Lower leg skin (tissue), 4 donors: ENCODE measurements at regions not wholly inside any gene's neighbourhood (a gene's known extent, or its start where the extent isn't known, plus 50 kb on each side); places are given as distances from the start of the nearest gene placed in this dataset.

Experiments used
- DNase-seq, 2 donors: peaks; one replicate each; pipeline ENCODE4 v3.0.0-alpha.2; 2019; ENCODE audit warnings: low spot score in 2 of 2
- H3K4me3 ChIP-seq: fragments of 200-600 bp; sonication (generic); 2 replicates; pipeline ENCODE4 v1.5.1; 2017; ENCODE audit warnings: mild to moderate bottlenecking, low read depth; ENCODE audit not compliant: poor library complexity, severe bottlenecking
- CTCF ChIP-seq, 3 donors: fragments of 450-650 bp; IDR thresholded peaks; one replicate each; pipeline ENCODE4 v1.5.1; 2016; ENCODE audit warnings: antibody characterized with exemption in 3 of 3, mild to moderate bottlenecking in 3 of 3, moderate library complexity in 2 of 3
- POLR2A ChIP-seq, 2 donors: fragments of 450-650 bp; IDR thresholded peaks; one replicate each; pipeline ENCODE4 v1.6.1; 2016 to 2017; ENCODE audit warnings: antibody characterized with exemption in 2 of 2, mild to moderate bottlenecking in 1 of 2, moderate library complexity in 1 of 2
- WGBS, 2 donors: methylation state at CpG; one replicate each; pipeline ENCODE4 v1.1.5; 2018; 5-methylcytosine and 5-hydroxymethylcytosine counted together
- intact Hi-C: fragments of 100-400 bp; cut with DNase I; formaldehyde crosslinking; loops from one replicate; pipeline ENCODE4 v1.15.0; 2023; ENCODE audit warnings: low total_unique reads

DNA sequence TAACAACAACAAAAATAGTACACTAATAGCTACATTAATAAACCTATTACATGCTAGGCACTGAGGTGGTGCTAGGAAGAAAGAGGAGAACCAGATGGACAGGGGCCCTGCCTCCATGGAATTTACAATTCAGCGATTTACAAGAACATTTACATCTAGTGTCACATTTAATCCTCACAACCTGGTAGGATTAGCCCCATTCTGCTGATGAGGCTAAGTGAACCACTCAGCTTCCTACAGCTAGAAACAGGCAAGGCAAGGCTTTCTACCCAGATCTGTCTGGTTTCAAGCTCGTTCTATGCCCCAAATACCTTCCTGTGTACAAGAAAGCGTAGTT, 368.4 kb downstream of the BUD13 start:
- DNase-seq: no peak
- TF ChIP-seq CTCF (IDR thresholded peaks at IDR 0.05): no peak
- no peak for TF ChIP-seq POLR2A (IDR thresholded peaks at IDR 0.05)
- H3K4me3 ChIP-seq: no peak overlapping the region
- intact Hi-C loops: no loop called here
- 65 to 71% methylated on average over 3 of the region's 3 CpGs for WGBS, 2 donors

GRCh38 chr11:116403794-116404461, 368.9 kb downstream of the BUD13 start:
- no peak overlapping the region for H3K4me3 ChIP-seq
- TF ChIP-seq POLR2A (IDR thresholded peaks at IDR 0.05) (no peak), CTCF (IDR thresholded peaks at IDR 0.05) (no peak)
- intact Hi-C loops: no loop called here
- WGBS, 2 donors: 63 to 66% methylated on average over 4 of the region's 4 CpGs
- DNase-seq: no peak

- DNase-seq: no peak
- TF ChIP-seq POLR2A (IDR thresholded peaks at IDR 0.05) (no peak), CTCF (IDR thresholded peaks at IDR 0.05) (no peak)
- H3K4me3 ChIP-seq: no peak overlapping the region
- intact Hi-C loops: no loop called here
- WGBS, 2 donors: 79 to 91% methylated on average over 5 of the region's 5 CpGs
Measured at GRCh38 chr11:116400081-116400480, 372.7 kb downstream of the BUD13 start.

- intact Hi-C loops: loop anchor here (5.0 kb wide), 1 partner anchor 45 kb away; no protein-coding TSS in a partner anchor
- 35 to 45% methylated on average over 4 of the region's 4 CpGs for WGBS, 2 donors
- TF ChIP-seq POLR2A (IDR thresholded peaks at IDR 0.05) (no peak), CTCF (IDR thresholded peaks at IDR 0.05) (no peak)
- DNase-seq: no peak
- H3K4me3 ChIP-seq: no peak overlapping the region
Measured at GRCh38 chr11:116397602-116398084, 375.1 kb downstream of the BUD13 start.

DNA sequence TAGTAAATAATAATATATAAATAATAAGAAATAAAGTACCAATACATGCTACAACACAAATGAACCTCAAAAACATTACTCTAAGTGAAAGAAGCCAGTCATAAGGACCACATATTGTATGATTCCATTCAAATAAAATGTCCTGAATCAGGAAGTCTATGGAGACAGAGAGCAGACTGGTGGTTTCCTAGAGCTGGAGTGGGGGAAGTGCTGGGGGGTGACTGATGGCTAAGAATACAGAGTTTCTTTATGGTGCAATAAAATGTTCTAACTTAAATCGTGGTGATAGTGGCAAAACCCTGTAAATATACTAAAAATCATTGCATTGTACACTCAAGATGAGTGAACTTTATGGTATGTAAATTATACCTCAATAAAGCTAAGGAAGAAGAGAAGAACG, 376.5 kb downstream of the BUD13 start:
- no peak for TF ChIP-seq CTCF (IDR thresholded peaks at IDR 0.05)
- no peak overlapping the region for H3K4me3 ChIP-seq
- intact Hi-C loops: loop anchor here (5.0 kb wide), 1 partner anchor 46 kb away; no protein-coding TSS in a partner anchor
- DNase-seq: no peak
- WGBS, 2 donors: 55% methylated on average over 2 of the region's 2 CpGs

DNA sequence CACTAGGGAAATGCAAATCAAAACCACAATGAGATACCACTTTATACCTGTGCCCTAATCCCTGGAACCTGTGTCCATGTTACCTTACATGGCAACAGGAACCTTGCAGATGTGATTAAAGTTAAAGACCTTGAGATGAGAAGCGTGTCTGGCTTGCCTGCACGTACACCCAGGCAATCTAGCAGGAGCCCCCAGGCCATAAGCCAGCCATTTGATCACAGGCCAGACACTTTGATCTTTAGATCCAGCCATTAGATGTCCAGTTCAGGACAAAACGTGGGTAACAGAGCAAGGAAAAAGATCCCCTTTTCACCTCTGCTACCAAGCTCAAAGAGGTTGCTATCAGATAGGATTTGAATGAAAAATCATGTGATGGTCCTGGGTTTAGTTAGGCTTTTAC, 378.8 kb downstream of the BUD13 start:
- WGBS, 2 donors: 50 to 90% methylated on average over 3 of the region's 3 CpGs
- H3K4me3 ChIP-seq: no peak overlapping the region

More for the DNA sequence above, 378.8 kb downstream of the BUD13 start:
- no peak for DNase-seq
- TF ChIP-seq CTCF (IDR thresholded peaks at IDR 0.05) (no peak), POLR2A (IDR thresholded peaks at IDR 0.05) (no peak)
- intact Hi-C loops: no loop called here
